GM21447 (cell line): ENCODE measurements at regions not wholly inside any gene's neighbourhood (a gene's known extent, or its start where the extent isn't known, plus 50 kb on each side); places are given as distances from the start of the nearest gene placed in this dataset.
A peak's percentile ranks its signal among the peaks of the same experiment; 100 is the strongest.
"Not testable (repeated sequence)": the region's sequence is repeated elsewhere in the genome, so short reads cannot be mapped to it uniquely, and the experiment has no call there.

Experiments used
- ATAC-seq: cut with Tn5 transposase; IDR thresholded peaks from one replicate; pipeline ENCODE4 v1.9.1; 2021; ENCODE audit not compliant: unreplicated experiment

GRCh38 chr12:91894911-91895310 lies 250.7 kb downstream of the BTG1 start:
- no peak for ATAC-seq

- no peak for ATAC-seq
These were observed 252.2 kb downstream of the BTG1 start for GRCh38 chr12:91893476-91893875.

- ATAC-seq: no peak
These were observed 253.4 kb downstream of the BTG1 start for GRCh38 chr12:91892081-91892855.

GRCh38 chr12:91890742-91891141 lies 254.9 kb downstream of the BTG1 start:
- ATAC-seq: no peak

GRCh38 chr12:91889910-91890309 lies 255.7 kb downstream of the BTG1 start:
- ATAC-seq: no peak

- no peak for ATAC-seq
These were observed 256.6 kb downstream of the BTG1 start for GRCh38 chr12:91889059-91889458.

- no peak for ATAC-seq
These were observed 257.7 kb downstream of the BTG1 start for GRCh38 chr12:91887957-91888356.

- no peak for ATAC-seq
These were observed 259.6 kb downstream of the BTG1 start for GRCh38 chr12:91885851-91886731.

- no peak for ATAC-seq
These were observed 261.4 kb downstream of the BTG1 start for GRCh38 chr12:91884230-91884629.

- ATAC-seq: no peak
These were observed 261.8 kb downstream of the BTG1 start for GRCh38 chr12:91883811-91884210.

GRCh38 chr12:91882910-91883309 lies 262.7 kb downstream of the BTG1 start:
- ATAC-seq: no peak

- ATAC-seq: no peak
These were observed 265.1 kb downstream of the BTG1 start for GRCh38 chr12:91880528-91880927.

GRCh38 chr12:91877456-91878235 lies 268.0 kb downstream of the BTG1 start:
- no peak for ATAC-seq

- ATAC-seq: peak; percentile 87
These were observed 268.6 kb downstream of the BTG1 start for GRCh38 chr12:91877022-91877421.

GRCh38 chr12:91875671-91876070 lies 270.0 kb downstream of the BTG1 start:
- ATAC-seq: not testable (repeated sequence)

GRCh38 chr12:91874086-91874865 lies 271.4 kb downstream of the BTG1 start:
- no peak for ATAC-seq

GRCh38 chr12:91871751-91872150 lies 273.9 kb downstream of the BTG1 start:
- ATAC-seq: no peak

- ATAC-seq: no peak
These were observed 274.6 kb downstream of the BTG1 start for GRCh38 chr12:91870872-91871707.

- no peak for ATAC-seq
These were observed 277.6 kb downstream of the BTG1 start for GRCh38 chr12:91868054-91868453.

- ATAC-seq: no peak
These were observed 279.1 kb downstream of the BTG1 start for GRCh38 chr12:91866566-91866965.
